GM23338 (cell line): ENCODE measurements at regions not wholly inside any gene's neighbourhood (a gene's known extent, or its start where the extent isn't known, plus 50 kb on each side); places are given as distances from the start of the nearest gene placed in this dataset.

Experiments used
- ATAC-seq: fragments of 200-7000 bp; cut with Tn5 transposase; 3 replicates; pipeline ENCODE4 v1.9.1; 2020
- DNase-seq: peaks from one replicate; pipeline ENCODE4 v3.0.0-alpha.2; 2015; ENCODE audit warnings: low spot score
- H2AFZ ChIP-seq: fragments of 200-600 bp; sonication (generic); 2 replicates; pipeline ENCODE4 v1.8.0; 2016; ENCODE audit warnings: antibody characterized with exemption, mild to moderate bottlenecking, moderate library complexity
- H3F3A ChIP-seq: fragments of 200-600 bp; sonication (generic); replicated peaks from 2 replicates; pipeline ENCODE4 v1.8.0; 2017; ENCODE audit warnings: antibody characterized with exemption, mixed run types, low read depth
- H3K27ac ChIP-seq: fragments of 200-600 bp; sonication (generic); 2 replicates; pipeline ENCODE4 v1.6.1; 2016; ENCODE audit warnings: low read depth
- H3K27me3 ChIP-seq: fragments of 200-600 bp; sonication (generic); 2 replicates; pipeline ENCODE4 v1.8.0; 2016; ENCODE audit warnings: mild to moderate bottlenecking, mixed run types, moderate library complexity; ENCODE audit not compliant: insufficient read depth
- H3K36me3 ChIP-seq: fragments of 200-600 bp; sonication (generic); 2 replicates; pipeline ENCODE4 v1.8.0; 2016; ENCODE audit warnings: mild to moderate bottlenecking; ENCODE audit not compliant: insufficient read depth
- H3K4me1 ChIP-seq: fragments of 200-600 bp; sonication (generic); 2 replicates; pipeline ENCODE4 v1.8.0; 2016; ENCODE audit warnings: mild to moderate bottlenecking, moderate library complexity; ENCODE audit not compliant: insufficient read depth
- H3K4me2 ChIP-seq: fragments of 200-600 bp; sonication (generic); 2 replicates; pipeline ENCODE4 v1.7.1; 2017; ENCODE audit warnings: mixed run types
- H3K4me3 ChIP-seq: fragments of 200-600 bp; sonication (generic); 2 replicates; pipeline ENCODE4 v1.6.1; 2016; ENCODE audit warnings: mixed run types
- H3K79me2 ChIP-seq: fragments of 200-600 bp; sonication (generic); replicated peaks from 2 replicates; pipeline ENCODE4 v1.8.0; 2017; ENCODE audit warnings: mild to moderate bottlenecking; ENCODE audit not compliant: insufficient read depth
- H3K9me2 ChIP-seq: fragments of 200-600 bp; sonication (generic); 2 replicates; pipeline ENCODE4 v1.8.0; 2017; ENCODE audit not compliant: insufficient read depth
- H4K20me1 ChIP-seq: fragments of 200-600 bp; sonication (generic); replicated peaks from 2 replicates; pipeline ENCODE4 v1.8.0; 2017; ENCODE audit warnings: mild to moderate bottlenecking; ENCODE audit not compliant: insufficient read depth
- H3K27ac Mint-ChIP-seq: 2 replicates; pipeline ENCODE4 v1.8.0; 2020; ENCODE audit warnings: inconsistent platforms, mild to moderate bottlenecking, moderate library complexity, mixed read lengths
- H3K27me3 Mint-ChIP-seq: 3 replicates; pipeline ENCODE4 v1.8.0; 2022; ENCODE audit warnings: low read depth, mild to moderate bottlenecking, moderate library complexity, mixed read lengths, inconsistent platforms; ENCODE audit not compliant: insufficient read depth, poor library complexity
- H3K36me3 Mint-ChIP-seq: 3 replicates; pipeline ENCODE4 v1.8.0; 2021; ENCODE audit warnings: low read depth, mild to moderate bottlenecking, inconsistent platforms, moderate library complexity, mixed read lengths
- H3K4me1 Mint-ChIP-seq: 3 replicates; pipeline ENCODE4 v1.8.0; 2020; ENCODE audit warnings: mild to moderate bottlenecking, inconsistent platforms, mixed read lengths
- H3K4me3 Mint-ChIP-seq: 3 replicates; pipeline ENCODE4 v1.8.0; 2021; ENCODE audit warnings: moderate library complexity, mild to moderate bottlenecking, inconsistent platforms, mixed read lengths
- H3K9me3 Mint-ChIP-seq: 3 replicates; pipeline ENCODE4 v1.8.0; 2020; ENCODE audit warnings: moderate library complexity, mild to moderate bottlenecking, inconsistent platforms, mixed read lengths
- EZH2phosphoT487 ChIP-seq: fragments of 200-600 bp; sonication (generic); IDR thresholded peaks from one replicate; pipeline ENCODE4 v1.8.1; 2018; ENCODE audit warnings: antibody characterized with exemption; ENCODE audit not compliant: unreplicated experiment
- JUNB ChIP-seq: IDR thresholded peaks from one replicate; pipeline ENCODE4 v1.6.1; 2016; ENCODE audit warnings: antibody characterized with exemption; ENCODE audit not compliant: unreplicated experiment
- ZNF114 ChIP-seq: fragments of 250-450 bp; sonication (Bioruptor Pico); IDR thresholded peaks from 2 replicates; pipeline ENCODE4 v1.5.0; 2020; ENCODE audit warnings: mild to moderate bottlenecking, moderate library complexity
- ZNF331 ChIP-seq: fragments of 250-450 bp; sonication (Bioruptor Pico); IDR thresholded peaks from 2 replicates; pipeline ENCODE4 v1.5.0; 2020; ENCODE audit warnings: low read depth, mild to moderate bottlenecking, moderate library complexity
- TF ChIP-seq, protein P1 (sequence below), 2 experiments: fragments of 200-600 bp in 1 of 2; sonication (generic) in 1 of 2; conservative IDR thresholded peaks; 2 replicates each; pipeline versions ENCODE4 v1.5.1 to v1.6.1; 2016 to 2017; ENCODE audit warnings: antibody characterized with exemption in 2 of 2, low read depth in 2 of 2, mild to moderate bottlenecking in 2 of 2, moderate library complexity in 1 of 2
- TF ChIP-seq, protein P2 (sequence below): IDR thresholded peaks from 2 replicates; pipeline ENCODE4 v1.6.1; 2016; ENCODE audit warnings: antibody characterized with exemption

DNA sequence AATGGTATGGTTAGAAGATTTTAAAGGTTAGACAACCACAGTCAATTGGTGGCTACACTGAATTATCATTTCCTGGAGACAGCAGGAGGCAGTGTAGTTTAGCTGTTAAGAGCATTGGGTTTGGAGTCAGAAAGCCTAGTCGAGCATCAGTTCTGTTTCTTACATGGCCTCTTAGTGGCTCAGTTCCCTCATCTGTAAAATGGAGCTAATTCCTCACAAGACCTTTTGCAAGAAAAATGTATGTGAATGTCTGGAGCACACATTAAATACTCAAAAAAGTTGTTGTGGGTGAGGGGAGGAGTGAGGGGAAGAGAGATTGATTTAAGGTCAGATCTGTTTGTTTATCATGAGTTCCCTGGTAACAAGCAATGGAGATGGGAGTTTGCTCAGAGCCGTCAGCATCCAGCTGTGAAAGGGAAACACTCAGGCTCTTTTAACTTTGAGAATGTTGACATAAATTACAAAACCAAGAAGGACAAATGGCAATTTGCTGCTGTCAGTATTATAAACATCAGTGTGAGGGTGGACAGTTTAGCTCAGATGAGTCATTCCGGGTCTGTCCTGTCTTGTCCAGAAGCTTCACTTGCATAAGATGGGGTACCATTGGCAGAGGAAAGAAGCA lies 98.2 kb upstream of the PGRMC2 start:
- H3K4me1 ChIP-seq, result peaks cover 16% of the 10 kb centered on the region
- H3K27me3 Mint-ChIP-seq, result no peaks in the 10 kb centered on the region
- peaks cover under 1% of the 10 kb centered on the region; the same call in 1 of the 2 replicates for H3K9me2 ChIP-seq
- H3K79me2 ChIP-seq, result no peaks in the 10 kb centered on the region
- ATAC-seq (peak; percentile 50), DNase-seq (peak; percentile 54)
- no peak overlapping the region for H3K27ac ChIP-seq
- no peak overlapping the region for H3K4me3 Mint-ChIP-seq
- H3K4me3 ChIP-seq, result no peak overlapping the region
- no peaks in the 10 kb centered on the region for H4K20me1 ChIP-seq
- TF ChIP-seq, protein P1, sequence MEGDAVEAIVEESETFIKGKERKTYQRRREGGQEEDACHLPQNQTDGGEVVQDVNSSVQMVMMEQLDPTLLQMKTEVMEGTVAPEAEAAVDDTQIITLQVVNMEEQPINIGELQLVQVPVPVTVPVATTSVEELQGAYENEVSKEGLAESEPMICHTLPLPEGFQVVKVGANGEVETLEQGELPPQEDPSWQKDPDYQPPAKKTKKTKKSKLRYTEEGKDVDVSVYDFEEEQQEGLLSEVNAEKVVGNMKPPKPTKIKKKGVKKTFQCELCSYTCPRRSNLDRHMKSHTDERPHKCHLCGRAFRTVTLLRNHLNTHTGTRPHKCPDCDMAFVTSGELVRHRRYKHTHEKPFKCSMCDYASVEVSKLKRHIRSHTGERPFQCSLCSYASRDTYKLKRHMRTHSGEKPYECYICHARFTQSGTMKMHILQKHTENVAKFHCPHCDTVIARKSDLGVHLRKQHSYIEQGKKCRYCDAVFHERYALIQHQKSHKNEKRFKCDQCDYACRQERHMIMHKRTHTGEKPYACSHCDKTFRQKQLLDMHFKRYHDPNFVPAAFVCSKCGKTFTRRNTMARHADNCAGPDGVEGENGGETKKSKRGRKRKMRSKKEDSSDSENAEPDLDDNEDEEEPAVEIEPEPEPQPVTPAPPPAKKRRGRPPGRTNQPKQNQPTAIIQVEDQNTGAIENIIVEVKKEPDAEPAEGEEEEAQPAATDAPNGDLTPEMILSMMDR (conservative IDR thresholded peaks at IDR 0.05; ENCODE audit: low read depth in 2 of 2), result peak; percentile 54 to 68
- no peak for TF ChIP-seq ZNF331 (CRISPR knock-in tag)
- H3K27ac Mint-ChIP-seq, result no peak overlapping the region
- no peaks in the 10 kb centered on the region for H3K27me3 ChIP-seq
- H3K36me3 ChIP-seq, result no peaks in the 10 kb centered on the region
- no peaks in the 10 kb centered on the region for H3K9me3 Mint-ChIP-seq
- no peaks in the 10 kb centered on the region for H3F3A ChIP-seq
- H3K36me3 Mint-ChIP-seq, result no peaks in the 10 kb centered on the region
- no peak overlapping the region for H3K4me2 ChIP-seq
- H3K4me1 Mint-ChIP-seq, result peaks cover 24% of the 10 kb centered on the region
- H2AFZ ChIP-seq, result no peak overlapping the region

DNA sequence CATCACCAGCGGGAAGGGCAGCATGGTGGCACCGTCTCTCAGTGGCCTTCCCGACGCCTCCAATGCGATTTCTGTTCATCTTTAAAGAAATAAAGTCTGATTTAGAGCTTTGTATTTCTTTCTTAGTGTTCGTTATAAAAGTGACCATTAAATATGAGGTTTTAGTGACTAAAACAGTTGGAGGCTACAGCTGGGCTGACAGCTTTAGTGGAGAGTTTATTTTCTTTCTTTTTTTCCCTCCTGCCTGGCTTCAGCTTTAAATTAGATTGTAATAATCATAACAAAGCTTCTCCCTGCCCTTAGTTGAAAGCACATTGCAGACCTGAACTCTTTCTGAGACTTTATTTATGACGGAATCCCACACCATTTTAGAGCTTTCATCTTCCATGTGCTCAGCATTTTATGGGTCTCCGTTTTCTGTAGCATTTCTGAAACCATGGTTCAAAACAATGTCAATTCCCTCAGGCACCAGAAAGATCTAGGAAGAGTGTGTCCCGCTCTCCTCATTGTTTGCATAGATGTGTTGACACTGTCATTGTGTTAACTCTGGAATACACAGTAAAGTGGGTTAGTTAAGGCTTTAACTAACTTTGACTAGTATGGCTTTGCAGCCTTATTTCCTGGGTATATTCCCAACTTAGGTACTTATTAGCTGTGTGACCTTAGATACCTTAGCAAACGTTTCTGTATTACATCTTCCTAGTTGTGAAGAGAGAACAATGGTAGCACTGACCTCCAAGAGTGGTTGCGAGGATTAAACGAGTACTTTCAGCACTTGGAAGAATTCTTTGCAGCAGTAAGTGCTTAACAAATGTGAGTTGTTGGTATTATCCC lies 97.4 kb upstream of the PGRMC2 start:
- H3K4me2 ChIP-seq, result no peak overlapping the region
- H3F3A ChIP-seq, result no peaks in the 10 kb centered on the region
- Mint-ChIP-seq H3K27me3 (no peaks in the 10 kb centered on the region), H3K27ac (no peak overlapping the region), H3K4me3 (no peak overlapping the region), H3K4me1 (peaks cover 26% of the 10 kb centered on the region), H3K36me3 (no peaks in the 10 kb centered on the region), H3K9me3 (no peaks in the 10 kb centered on the region)
- no peak overlapping the region for H3K4me3 ChIP-seq
- ATAC-seq (no peak), DNase-seq (no peak)
- peaks cover 4% of the 10 kb centered on the region; the same call in 1 of the 2 replicates for H3K9me2 ChIP-seq
- H3K36me3 ChIP-seq, result no peaks in the 10 kb centered on the region
- H3K4me1 ChIP-seq, result peaks cover 16% of the 10 kb centered on the region
- no peaks in the 10 kb centered on the region for H3K79me2 ChIP-seq
- H4K20me1 ChIP-seq, result no peaks in the 10 kb centered on the region
- no peak overlapping the region for H3K27ac ChIP-seq
- no peaks in the 10 kb centered on the region for H3K27me3 ChIP-seq
- H2AFZ ChIP-seq, result no peak overlapping the region
- TF ChIP-seq EZH2phosphoT487, result no peak
- TF ChIP-seq ZNF114 (CRISPR knock-in tag), result no peak

DNA sequence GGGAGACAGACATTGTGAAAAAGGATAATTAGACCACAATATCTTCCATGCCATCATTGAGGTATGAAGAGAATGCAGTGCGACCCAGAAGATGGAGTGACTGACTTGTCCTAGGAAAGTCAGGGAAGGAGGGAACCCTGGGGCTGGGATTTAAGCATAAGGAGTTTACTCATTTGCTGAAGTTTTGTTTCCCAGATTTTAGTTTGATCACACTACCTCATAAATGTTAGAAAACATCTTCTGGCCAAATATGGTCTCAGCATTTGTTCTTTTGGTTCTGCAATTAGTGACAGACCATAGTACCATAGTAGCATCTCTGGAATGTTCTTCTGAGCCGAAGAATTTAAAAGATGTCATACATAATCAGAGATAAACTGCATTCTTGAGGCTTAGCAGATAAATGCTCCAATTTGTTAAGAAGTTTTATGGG lies 96.5 kb upstream of the PGRMC2 start:
- no peak for DNase-seq
- Histone ChIP-seq H4K20me1 (no peaks in the 10 kb centered on the region), H3K36me3 (no peaks in the 10 kb centered on the region), H3K79me2 (no peaks in the 10 kb centered on the region), H2AFZ (no peak overlapping the region), H3K4me3 (no peak overlapping the region), H3F3A (no peaks in the 10 kb centered on the region), H3K27ac (no peak overlapping the region), H3K4me2 (no peak overlapping the region), H3K4me1 (peaks cover 16% of the 10 kb centered on the region), H3K9me2 (peaks cover 4% of the 10 kb centered on the region; the same call in 1 of the 2 replicates), H3K27me3 (no peaks in the 10 kb centered on the region)
- no peaks in the 10 kb centered on the region for H3K27me3 Mint-ChIP-seq
- no peak for ATAC-seq
- peaks cover under 1% of the 10 kb centered on the region; the same call in 2 of the 3 replicates for H3K9me3 Mint-ChIP-seq
- H3K27ac Mint-ChIP-seq, result no peak overlapping the region
- no peaks in the 10 kb centered on the region; the same call in 1 of the 3 replicates for H3K36me3 Mint-ChIP-seq
- H3K4me1 Mint-ChIP-seq, result peaks cover 22% of the 10 kb centered on the region
- H3K4me3 Mint-ChIP-seq, result no peak overlapping the region
- TF ChIP-seq, protein P2, sequence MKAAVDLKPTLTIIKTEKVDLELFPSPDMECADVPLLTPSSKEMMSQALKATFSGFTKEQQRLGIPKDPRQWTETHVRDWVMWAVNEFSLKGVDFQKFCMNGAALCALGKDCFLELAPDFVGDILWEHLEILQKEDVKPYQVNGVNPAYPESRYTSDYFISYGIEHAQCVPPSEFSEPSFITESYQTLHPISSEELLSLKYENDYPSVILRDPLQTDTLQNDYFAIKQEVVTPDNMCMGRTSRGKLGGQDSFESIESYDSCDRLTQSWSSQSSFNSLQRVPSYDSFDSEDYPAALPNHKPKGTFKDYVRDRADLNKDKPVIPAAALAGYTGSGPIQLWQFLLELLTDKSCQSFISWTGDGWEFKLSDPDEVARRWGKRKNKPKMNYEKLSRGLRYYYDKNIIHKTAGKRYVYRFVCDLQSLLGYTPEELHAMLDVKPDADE, result no peak
- no peak for TF ChIP-seq JUNB
